ENCODE measurements at regions not wholly inside any gene's neighbourhood (a gene's known extent, or its start where the extent isn't known, plus 50 kb on each side); places are given as distances from the start of the nearest gene placed in this dataset.

DNA sequence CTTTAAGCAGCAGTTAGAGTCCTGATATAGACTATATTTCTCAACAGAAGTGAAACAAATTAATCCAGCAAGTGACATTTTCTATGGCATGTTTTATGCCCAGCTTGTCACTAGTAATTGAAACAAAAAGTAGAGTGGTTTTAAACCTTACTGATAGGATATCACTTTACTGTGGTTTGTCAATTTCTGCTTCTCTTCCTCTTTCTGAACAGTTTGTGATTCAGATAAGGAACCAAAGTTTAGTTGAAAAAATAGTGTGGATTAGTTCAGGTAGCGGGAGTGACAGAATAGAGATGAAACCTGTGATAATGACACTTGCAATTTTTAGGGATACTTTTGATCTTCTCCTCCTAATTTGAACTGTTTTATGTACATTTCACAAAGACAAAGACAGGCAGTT, 485.7 kb upstream of the EDIL3 start:
- TF ChIP-seq ATF3 (IDR thresholded peaks at IDR 0.05) (no peak), CTCF (IDR thresholded peaks at IDR 0.05; ENCODE audit: low read depth, low read length, missing input control) (no peak), MAX (IDR thresholded peaks at IDR 0.05) (no peak), HNF4A (conservative IDR thresholded peaks at IDR 0.05) (no peak), GABPA (IDR thresholded peaks at IDR 0.05 in 1 of 2, conservative IDR thresholded peaks at IDR 0.05 in 1 of 2) (no peak), SP1 (IDR thresholded peaks at IDR 0.05) (no peak), YY1 (IDR thresholded peaks at IDR 0.05) (no peak), FOXA1 (IDR thresholded peaks at IDR 0.05) (no peak), TAF1 (conservative IDR thresholded peaks at IDR 0.05) (no peak), HNF4G (IDR thresholded peaks at IDR 0.05) (no peak), RAD21 (IDR thresholded peaks at IDR 0.05) (no peak), NR2F2 (IDR thresholded peaks at IDR 0.05) (no peak)

Data from liver (tissue), 3 donors.